H1 (cell line): ENCODE measurements at regions not wholly inside any gene's neighbourhood (a gene's known extent, or its start where the extent isn't known, plus 50 kb on each side); places are given as distances from the start of the nearest gene placed in this dataset.

Source experiments
- CTCF ChIA-PET: fragments of 300-600 bp; sonication (Branson Sonifier 250); formaldehyde crosslinking; loops from one replicate; lab custom pipeline; 2021; ENCODE audit not compliant: partially characterized antibody; lab: Charles Lee
- POLR2A ChIA-PET: fragments of 300-600 bp; sonication (Branson Sonifier 250); formaldehyde crosslinking; loops from one replicate; lab custom pipeline; 2021; ENCODE audit warnings: inconsistent platforms; ENCODE audit not compliant: partially characterized antibody; lab: Charles Lee
- DNase-seq, 2 experiments: peaks; one replicate each; pipeline versions ENCODE4 v3.0.0 to v3.0.0-alpha.2; 2010 to 2022; ENCODE audit warnings: low spot score in 2 of 2, low read depth in 1 of 2, mixed read lengths in 1 of 2
- FAIRE-seq: peaks from 2 replicates; lab custom pipeline; 2011; peaks lifted over from hg19 to GRCh38; lab: Jason Lieb, UNC
- H2AFZ ChIP-seq: 2 replicates; pipeline ENCODE4 v1.8.1; 2012; ENCODE audit warnings: low read length, inconsistent platforms
- H2AK5ac ChIP-seq: 2 replicates; pipeline ENCODE4 v1.6.1; 2013; ENCODE audit warnings: low read depth, low read length
- H2BK120ac ChIP-seq: replicated peaks from 2 replicates; pipeline ENCODE3; 2013; ENCODE audit warnings: low read depth, low read length, inconsistent platforms
- H2BK12ac ChIP-seq: 2 replicates; pipeline ENCODE4 v1.6.1; 2013; ENCODE audit warnings: low read depth, low read length
- H2BK15ac ChIP-seq: 2 replicates; pipeline ENCODE4 v1.6.1; 2013; ENCODE audit warnings: low read length
- H2BK20ac ChIP-seq: 2 replicates; pipeline ENCODE4 v1.6.1; 2013; ENCODE audit warnings: low read length
- H2BK5ac ChIP-seq: 2 replicates; pipeline ENCODE4 v1.6.1; 2013; ENCODE audit warnings: low read depth, low read length
- H3K14ac ChIP-seq: 2 replicates; pipeline ENCODE4 v1.6.1; 2013; ENCODE audit warnings: inconsistent platforms; ENCODE audit not compliant: insufficient read length
- H3K18ac ChIP-seq: 2 replicates; pipeline ENCODE4 v1.6.1; 2013; ENCODE audit warnings: low read length; ENCODE audit errors: extremely low read depth
- H3K23ac ChIP-seq: 2 replicates; pipeline ENCODE4 v1.6.1; 2013; ENCODE audit warnings: inconsistent platforms; ENCODE audit not compliant: insufficient read length
- H3K23me2 ChIP-seq: 2 replicates; pipeline ENCODE4 v1.6.1; 2013; ENCODE audit warnings: low read depth, low read length
- H3K27ac ChIP-seq: 2 replicates; pipeline ENCODE4 v1.6.1; 2011; ENCODE audit warnings: low read depth, low read length, inconsistent platforms
- H3K27me3 ChIP-seq, 4 experiments: replicated peaks in 1 of 4; 1 replicate in 1 of 4; 2 replicates in 3 of 4; pipeline versions ENCODE4 v1.6.1 to v1.8.1; 2011 to 2013; ENCODE audit warnings: low read length in 3 of 4, mild to moderate bottlenecking in 3 of 4, inconsistent platforms in 2 of 4, mixed read lengths in 2 of 4, moderate library complexity in 1 of 4; ENCODE audit not compliant: control insufficient read depth in 3 of 4, insufficient read depth in 3 of 4; ENCODE audit errors: extremely low read depth in 1 of 4
- H3K36me3 ChIP-seq, 4 experiments: 2 replicates each; pipeline versions ENCODE4 v1.6.1 to v1.8.1; 2011 to 2013; ENCODE audit warnings: mild to moderate bottlenecking in 4 of 4, low read length in 3 of 4, moderate library complexity in 2 of 4, control low read depth in 1 of 4, inconsistent platforms in 1 of 4; ENCODE audit not compliant: insufficient read depth in 4 of 4, control insufficient read depth in 2 of 4
- H3K4ac ChIP-seq: replicated peaks from 2 replicates; pipeline ENCODE3; 2013; ENCODE audit warnings: low read length, low read depth, mixed read lengths, inconsistent platforms; ENCODE audit not compliant: insufficient read length
- H3K4me1 ChIP-seq, 4 experiments: replicated peaks in 1 of 4; 1 replicate in 1 of 4; 2 replicates in 3 of 4; pipeline versions ENCODE4 v1.6.1 to v1.8.1; 2011 to 2013; ENCODE audit warnings: low read length in 3 of 4, inconsistent platforms in 2 of 4, mixed read lengths in 1 of 4; ENCODE audit not compliant: insufficient read depth in 4 of 4, control insufficient read depth in 3 of 4
- H3K4me2 ChIP-seq, 2 experiments: 2 replicates each; pipeline versions ENCODE4 v1.6.1 to v1.8.1; 2011 to 2013; ENCODE audit warnings: low read depth in 2 of 2, low read length in 2 of 2, control low read depth in 1 of 2, inconsistent platforms in 1 of 2, mild to moderate bottlenecking in 1 of 2; ENCODE audit not compliant: insufficient read depth in 1 of 2
- H3K4me3 ChIP-seq, 4 experiments: fragments of 200-600, 300-600 bp in 1 of 4; sonication (generic), shearing (Covaris generic), sonication (Bioruptor Twin) in 1 of 4; 2 replicates each; pipeline versions ENCODE4 v1.5.1 to v1.8.1; 2011 to 2016; ENCODE audit warnings: low read length in 4 of 4, low read depth in 3 of 4, control low read depth in 2 of 4, inconsistent platforms in 2 of 4, mild to moderate bottlenecking in 2 of 4, mixed read lengths in 1 of 4, moderate library complexity in 1 of 4; ENCODE audit not compliant: insufficient read depth in 2 of 4; ENCODE audit errors: extremely low read depth in 1 of 4
- H3K56ac ChIP-seq: replicated peaks from 2 replicates; pipeline ENCODE3; 2013; ENCODE audit warnings: low read depth, mild to moderate bottlenecking, mixed read lengths, low read length, inconsistent platforms; ENCODE audit not compliant: insufficient read length
- H3K79me1 ChIP-seq: 2 replicates; pipeline ENCODE4 v1.6.1; 2013; ENCODE audit warnings: low read depth, low read length, control low read depth
- H3K79me2 ChIP-seq, 2 experiments: 2 replicates each; pipeline versions ENCODE4 v1.6.1 to v1.8.1; 2012 to 2013; ENCODE audit warnings: low read length in 2 of 2, mild to moderate bottlenecking in 2 of 2, inconsistent platforms in 1 of 2; ENCODE audit not compliant: insufficient read depth in 2 of 2, control insufficient read depth in 1 of 2
- H3K9ac ChIP-seq, 4 experiments: replicated peaks in 1 of 4; 1 replicate in 1 of 4; 2 replicates in 3 of 4; pipeline versions ENCODE4 v1.6.1 to v1.8.1; 2011 to 2013; ENCODE audit warnings: low read depth in 3 of 4, low read length in 3 of 4, control low read depth in 2 of 4, mild to moderate bottlenecking in 2 of 4, moderate library complexity in 2 of 4, inconsistent platforms in 1 of 4; ENCODE audit errors: extremely low read depth in 1 of 4
- H3K9me3 ChIP-seq, 2 experiments: 2 replicates each; pipeline versions ENCODE4 v1.6.1 to v1.8.1; 2012 to 2013; ENCODE audit warnings: mild to moderate bottlenecking in 2 of 2, moderate library complexity in 2 of 2, control low read depth in 1 of 2, inconsistent platforms in 1 of 2, low read depth in 1 of 2, low read length in 1 of 2, mixed read lengths in 1 of 2; ENCODE audit not compliant: insufficient read depth in 2 of 2
- H4K20me1 ChIP-seq, 2 experiments: replicated peaks in 1 of 2; 2 replicates each; pipeline versions ENCODE3 to v1.8.1; 2011 to 2013; ENCODE audit warnings: inconsistent platforms in 2 of 2, low read length in 2 of 2, mild to moderate bottlenecking in 1 of 2; ENCODE audit not compliant: insufficient read depth in 2 of 2, control insufficient read depth in 1 of 2
- H4K5ac ChIP-seq: 2 replicates; pipeline ENCODE4 v1.6.1; 2013; ENCODE audit warnings: low read length, low read depth, mixed read lengths, inconsistent platforms; ENCODE audit not compliant: insufficient read length
- H4K8ac ChIP-seq: 2 replicates; pipeline ENCODE4 v1.8.0; 2013; ENCODE audit warnings: mild to moderate bottlenecking, moderate library complexity, low read length, inconsistent platforms; ENCODE audit not compliant: insufficient read depth; ENCODE audit errors: extremely low read depth
- H4K91ac ChIP-seq: replicated peaks from 2 replicates; pipeline ENCODE3; 2013; ENCODE audit warnings: low read length, mixed read lengths, inconsistent platforms; ENCODE audit not compliant: insufficient read length
- BCL11A ChIP-seq, 2 experiments: IDR thresholded peaks; one replicate each; pipeline ENCODE4 v1.6.1; 2011; ENCODE audit warnings: low read depth in 2 of 2, low read length in 2 of 2, mild to moderate bottlenecking in 2 of 2
- CHD1 ChIP-seq: IDR thresholded peaks from 2 replicates; pipeline ENCODE4 v1.6.1; 2012; ENCODE audit warnings: low read depth, low read length, improper control_type of control experiment
- EP300 ChIP-seq, 2 experiments: IDR thresholded peaks; 1 replicate in 1 of 2; 2 replicates in 1 of 2; pipeline ENCODE4 v1.6.1; 2011 to 2012; ENCODE audit warnings: low read depth in 2 of 2, low read length in 2 of 2, mild to moderate bottlenecking in 2 of 2, borderline replicate concordance in 1 of 2, inconsistent platforms in 1 of 2, moderate library complexity in 1 of 2
- JUND ChIP-seq: IDR thresholded peaks from 2 replicates; pipeline ENCODE4 v1.6.1; 2011; ENCODE audit warnings: mild to moderate bottlenecking, improper control_type of control experiment, low read length
- KDM4A ChIP-seq: IDR thresholded peaks from one replicate; pipeline ENCODE4 v1.7.1; 2012; ENCODE audit warnings: low read depth, mild to moderate bottlenecking, moderate library complexity, low read length, inconsistent platforms; ENCODE audit not compliant: severe bottlenecking
- KDM5A ChIP-seq: fragments of 200-600 bp; IDR thresholded peaks from 2 replicates; pipeline ENCODE4 v1.7.1; 2012; ENCODE audit warnings: mild to moderate bottlenecking, low read length, inconsistent platforms, mixed read lengths
- MAFK ChIP-seq: IDR thresholded peaks from 2 replicates; pipeline ENCODE4 v1.6.1; 2012; ENCODE audit warnings: low read depth, mild to moderate bottlenecking, improper control_type of control experiment, low read length
- RAD21 ChIP-seq, 2 experiments: IDR thresholded peaks in 1 of 2; conservative IDR thresholded peaks in 1 of 2; 2 replicates each; pipeline ENCODE4 v1.6.1; 2011; ENCODE audit warnings: low read depth in 2 of 2, low read length in 2 of 2, improper control_type of control experiment in 1 of 2, inconsistent platforms in 1 of 2, mild to moderate bottlenecking in 1 of 2, moderate library complexity in 1 of 2
- RFX5 ChIP-seq: IDR thresholded peaks from 2 replicates; pipeline ENCODE4 v1.6.1; 2011; ENCODE audit warnings: low read depth, low read length, improper control_type of control experiment, borderline replicate concordance
- RXRA ChIP-seq: IDR thresholded peaks from 2 replicates; pipeline ENCODE4 v1.6.1; 2011; ENCODE audit warnings: low read depth, mild to moderate bottlenecking, low read length, moderate library complexity; ENCODE audit not compliant: insufficient read depth
- SIX5 ChIP-seq: IDR thresholded peaks from 2 replicates; pipeline ENCODE4 v1.6.1; 2011; ENCODE audit warnings: mild to moderate bottlenecking, low read depth, low read length
- SP1 ChIP-seq: IDR thresholded peaks from 2 replicates; pipeline ENCODE4 v1.6.1; 2011; ENCODE audit warnings: low read depth, low read length
- TBP ChIP-seq: IDR thresholded peaks from 2 replicates; pipeline ENCODE4 v1.6.1; 2011; ENCODE audit warnings: low read depth, low read length, improper control_type of control experiment
- TCF12 ChIP-seq: IDR thresholded peaks from 2 replicates; pipeline ENCODE4 v1.6.1; 2011; ENCODE audit warnings: low read depth, mild to moderate bottlenecking, low read length
- WGBS, 2 experiments: shearing (Covaris generic) in 1 of 2; methylation state at CpG; one replicate each; pipeline versions ENCODE4 v1.1.6 to v1.1.7; 2013 to 2015; ENCODE audit warnings: low lambda C conversion rate in 2 of 2, mixed read lengths in 2 of 2, inconsistent platforms in 1 of 2, low coverage in 1 of 2, missing lambda C conversion rate in 1 of 2; ENCODE audit not compliant: insufficient replicate concordance in 2 of 2, insufficient coverage in 1 of 2, insufficient read length in 1 of 2; ENCODE audit errors: extremely low coverage in 1 of 2, missing lambda C conversion rate in 1 of 2; 5-methylcytosine and 5-hydroxymethylcytosine counted together

DNA sequence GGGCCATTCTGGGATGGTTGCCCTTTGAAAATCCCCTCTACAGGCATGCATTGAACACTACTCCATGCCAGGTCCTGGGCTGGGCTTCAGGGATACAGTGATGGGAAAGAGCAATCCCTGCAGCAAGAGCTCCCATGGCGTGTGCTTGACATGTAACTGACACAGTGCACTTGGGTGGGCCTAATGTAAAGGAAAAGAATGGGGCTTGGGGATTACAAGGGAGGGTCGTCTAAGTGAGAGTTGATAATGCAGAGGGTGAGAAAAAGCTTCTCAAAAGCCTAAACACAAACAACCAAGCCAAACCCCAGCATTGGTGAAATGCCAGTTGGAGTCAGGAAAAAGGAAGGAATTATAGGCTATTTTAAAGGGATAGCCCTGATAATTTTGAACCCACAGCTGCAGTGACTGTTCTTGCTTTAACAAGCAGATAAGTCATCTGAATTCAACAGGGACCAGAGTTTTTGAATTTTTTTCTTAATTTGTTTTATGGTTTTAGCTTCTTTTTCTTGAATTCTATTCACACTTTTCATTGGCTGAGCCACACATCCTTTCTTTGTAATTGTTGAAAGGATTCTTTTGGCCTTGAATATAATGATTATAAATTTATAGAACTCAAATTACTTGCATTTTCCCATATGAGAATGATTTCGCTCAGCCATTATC is 308.7 kb downstream of the LPIN1 start:
- Histone ChIP-seq H4K20me1 (no peaks in the 10 kb centered on the region), H3K9ac (no peak overlapping the region), H2BK15ac (no peak overlapping the region), H3K4me3 (no peak overlapping the region), H3K18ac (no peak overlapping the region), H2BK5ac (no peak overlapping the region), H2BK12ac (no peak overlapping the region), H3K14ac (no peak overlapping the region), H4K91ac (no peak overlapping the region), H3K79me1 (no peaks in the 10 kb centered on the region), H4K8ac (no peak overlapping the region), H3K4me2 (no peak overlapping the region), H3K23ac (no peak overlapping the region), H3K4me1 (peaks cover 0 to 4% (median 1%) of the 10 kb centered on the region in 4 experiments; a peak in 3 of 7 replicates), H3K27ac (no peak overlapping the region), H2BK20ac (no peak overlapping the region), H3K9me3 (no peaks in the 10 kb centered on the region), H3K23me2 (no peaks in the 10 kb centered on the region), H2AK5ac (no peak overlapping the region), H4K5ac (no peak overlapping the region), H2AFZ (no peak overlapping the region), H3K4ac (no peak overlapping the region), H2BK120ac (no peak overlapping the region), H3K36me3 (no peaks in the 10 kb centered on the region)
- ChIA-PET POLR2A (no interaction called here), CTCF (interaction anchor here (0.8 to 1.7 kb wide), 6 partner anchors 9 to 454 kb away, joined by 3 to 6 read pairs (median 3); no protein-coding TSS in a partner anchor)
- no peak for FAIRE-seq
- WGBS, 2 experiments = 83% methylated on average over 3 of the region's 3 CpGs; no CpG with 5 or more reads in 1 of the 2 experiments
- DNase-seq = no peak
- TF ChIP-seq TCF12 (no peak), EP300 (IDR thresholded peaks at IDR 0.05; ENCODE audit: borderline replicate concordance in 1 of 2, low read depth in 2 of 2, low read length in 2 of 2) (no peak), MAFK (no peak), JUND (no peak), RAD21 (IDR thresholded peaks at IDR 0.05 in 1 of 2, conservative IDR thresholded peaks at IDR 0.05 in 1 of 2; ENCODE audit: low read depth in 2 of 2, low read length in 2 of 2) (no peak), CHD1 (no peak), RFX5 (no peak), SIX5 (no peak), TBP (no peak), RXRA (no peak), KDM5A (no peak), BCL11A (IDR thresholded peaks at IDR 0.05; ENCODE audit: low read depth in 2 of 2, low read length in 2 of 2) (no peak), KDM4A (no peak), SP1 (no peak)
- TF ChIP-seq, all 59 proteins: peak for 0
- Histone ChIP-seq H3K79me2 (no peaks in the 10 kb centered on the region), H3K27me3 (no peaks in the 10 kb centered on the region), H3K56ac (no peak overlapping the region)
